ENCODE measurements at regions not wholly inside any gene's neighbourhood (a gene's known extent, or its start where the extent isn't known, plus 50 kb on each side); places are given as distances from the start of the nearest gene placed in this dataset.

GRCh38 chr1:60965280-60965854 lies 117.0 kb upstream of the NFIA start:
- TF ChIP-seq CTCF (optimal IDR thresholded peaks at IDR 0.05 in 1 of 3, IDR thresholded peaks at IDR 0.05 in 1 of 3, conservative IDR thresholded peaks at IDR 0.05 in 1 of 3; ENCODE audit: extremely low read depth in 1 of 3, insufficient read depth in 2 of 3, low read length in 3 of 3): no peak
- TF ChIP-seq EZH2 (IDR thresholded peaks at IDR 0.05; ENCODE audit: low read length): no peak

All from keratinocyte (primary cell).